Neural progenitor cell (in vitro differentiated cells): ENCODE measurements at regions not wholly inside any gene's neighbourhood (a gene's known extent, or its start where the extent isn't known, plus 50 kb on each side); places are given as distances from the start of the nearest gene placed in this dataset.

Source experiments
- DNase-seq: peaks from one replicate; pipeline ENCODE4 v3.0.0-alpha.2; 2016; ENCODE audit warnings: low spot score
- H2AFZ ChIP-seq: fragments of 200-600 bp; sonication (generic); replicated peaks from 2 replicates; pipeline ENCODE4 v1.6.1; 2016; ENCODE audit warnings: antibody characterized with exemption
- H3F3A ChIP-seq: fragments of 200-600 bp; sonication (generic); 2 replicates; pipeline ENCODE4 v1.6.1; 2016; ENCODE audit warnings: antibody characterized with exemption, low read depth
- H3K27ac ChIP-seq: fragments of 200-600 bp; sonication (generic); 2 replicates; pipeline ENCODE4 v1.5.1; 2016; ENCODE audit warnings: mild to moderate bottlenecking
- H3K27me3 ChIP-seq: fragments of 200-600 bp; sonication (generic); 2 replicates; pipeline ENCODE4 v1.6.1; 2016; ENCODE audit warnings: mild to moderate bottlenecking, moderate library complexity
- H3K36me3 ChIP-seq: fragments of 200-600 bp; sonication (generic); 2 replicates; pipeline ENCODE4 v1.5.1; 2016
- H3K4me1 ChIP-seq: fragments of 200-600 bp; sonication (generic); 2 replicates; pipeline ENCODE4 v1.6.1; 2016; ENCODE audit warnings: mixed run types
- H3K4me2 ChIP-seq: fragments of 200-600 bp; sonication (generic); 2 replicates; pipeline ENCODE4 v1.6.1; 2016
- H3K4me3 ChIP-seq: fragments of 200-600 bp; sonication (generic); 2 replicates; pipeline ENCODE4 v1.5.1; 2016
- H3K79me2 ChIP-seq: fragments of 200-600 bp; sonication (generic); 2 replicates; pipeline ENCODE4 v1.6.1; 2016; ENCODE audit warnings: low read depth
- H3K9ac ChIP-seq: fragments of 200-600 bp; sonication (generic); 2 replicates; pipeline ENCODE4 v1.6.1; 2016
- H3K9me3 ChIP-seq: fragments of 200-600 bp; sonication (generic); 2 replicates; pipeline ENCODE4 v1.5.1; 2016; ENCODE audit warnings: low read depth
- H4K20me1 ChIP-seq: fragments of 200-600 bp; sonication (generic); 2 replicates; pipeline ENCODE4 v1.6.1; 2016; ENCODE audit warnings: low read depth
- H3K27ac Mint-ChIP-seq: 3 replicates; pipeline ENCODE4 v1.8.0; 2021; ENCODE audit warnings: mixed read lengths
- H3K27me3 Mint-ChIP-seq: 2 replicates; pipeline ENCODE4 v1.8.0; 2022; ENCODE audit warnings: low read depth, mild to moderate bottlenecking, inconsistent platforms, moderate library complexity, mixed read lengths; ENCODE audit not compliant: insufficient read depth
- H3K36me3 Mint-ChIP-seq: 3 replicates; pipeline ENCODE4 v1.8.0; 2021; ENCODE audit warnings: mixed read lengths
- H3K4me1 Mint-ChIP-seq: 3 replicates; pipeline ENCODE4 v1.8.0; 2021; ENCODE audit warnings: mixed read lengths
- H3K4me3 Mint-ChIP-seq: 3 replicates; pipeline ENCODE4 v1.8.0; 2021; ENCODE audit warnings: mild to moderate bottlenecking, moderate library complexity, mixed read lengths
- H3K9me3 Mint-ChIP-seq: 3 replicates; pipeline ENCODE4 v1.8.0; 2020; ENCODE audit warnings: mixed read lengths
- EZH2 ChIP-seq: fragments of 200-600 bp; sonication (generic); IDR thresholded peaks from 2 replicates; pipeline ENCODE4 v1.6.1; 2017; ENCODE audit warnings: antibody characterized with exemption, mild to moderate bottlenecking, moderate library complexity
- EZH2phosphoT487 ChIP-seq: fragments of 200-600 bp; sonication (generic); IDR thresholded peaks from 2 replicates; pipeline ENCODE4 v1.6.1; 2017; ENCODE audit warnings: antibody characterized with exemption
- TF ChIP-seq, protein P1 (sequence below): fragments of 200-600 bp; sonication (generic); IDR thresholded peaks from 2 replicates; pipeline ENCODE4 v1.5.1; 2017; ENCODE audit warnings: antibody characterized with exemption, mild to moderate bottlenecking

GRCh38 chr17:72030067-72030899 is 90.5 kb upstream of the SOX9 start:
- peak overlapping the region; percentile 93 for H2AFZ ChIP-seq
- H3K27ac Mint-ChIP-seq: peak overlapping the region; percentile 97
- H3K27me3 ChIP-seq: no peaks in the 10 kb centered on the region
- H3K79me2 ChIP-seq: no peaks in the 10 kb centered on the region
- peak; percentile 83 for DNase-seq
- H3K4me1 Mint-ChIP-seq: peaks cover 74% of the 10 kb centered on the region
- no peak for TF ChIP-seq EZH2phosphoT487
- TF ChIP-seq, protein P1, sequence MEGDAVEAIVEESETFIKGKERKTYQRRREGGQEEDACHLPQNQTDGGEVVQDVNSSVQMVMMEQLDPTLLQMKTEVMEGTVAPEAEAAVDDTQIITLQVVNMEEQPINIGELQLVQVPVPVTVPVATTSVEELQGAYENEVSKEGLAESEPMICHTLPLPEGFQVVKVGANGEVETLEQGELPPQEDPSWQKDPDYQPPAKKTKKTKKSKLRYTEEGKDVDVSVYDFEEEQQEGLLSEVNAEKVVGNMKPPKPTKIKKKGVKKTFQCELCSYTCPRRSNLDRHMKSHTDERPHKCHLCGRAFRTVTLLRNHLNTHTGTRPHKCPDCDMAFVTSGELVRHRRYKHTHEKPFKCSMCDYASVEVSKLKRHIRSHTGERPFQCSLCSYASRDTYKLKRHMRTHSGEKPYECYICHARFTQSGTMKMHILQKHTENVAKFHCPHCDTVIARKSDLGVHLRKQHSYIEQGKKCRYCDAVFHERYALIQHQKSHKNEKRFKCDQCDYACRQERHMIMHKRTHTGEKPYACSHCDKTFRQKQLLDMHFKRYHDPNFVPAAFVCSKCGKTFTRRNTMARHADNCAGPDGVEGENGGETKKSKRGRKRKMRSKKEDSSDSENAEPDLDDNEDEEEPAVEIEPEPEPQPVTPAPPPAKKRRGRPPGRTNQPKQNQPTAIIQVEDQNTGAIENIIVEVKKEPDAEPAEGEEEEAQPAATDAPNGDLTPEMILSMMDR: peak; percentile 53
- H3K36me3 ChIP-seq: no peaks in the 10 kb centered on the region
- H3K4me1 ChIP-seq: peaks cover 43% of the 10 kb centered on the region
- H3K9me3 Mint-ChIP-seq: no peaks in the 10 kb centered on the region
- H3K36me3 Mint-ChIP-seq: no peaks in the 10 kb centered on the region
- H3K27ac ChIP-seq: no peak overlapping the region
- H3K4me2 ChIP-seq: peak overlapping the region; percentile 73
- H4K20me1 ChIP-seq: no peaks in the 10 kb centered on the region
- H3K27me3 Mint-ChIP-seq: peaks cover 2% of the 10 kb centered on the region
- no peaks in the 10 kb centered on the region for H3K9me3 ChIP-seq
- H3F3A ChIP-seq: peaks cover 32% of the 10 kb centered on the region
- H3K4me3 ChIP-seq: peak overlapping the region; percentile 33
- peak overlapping the region; percentile 86 for H3K4me3 Mint-ChIP-seq
- no peak overlapping the region for H3K9ac ChIP-seq

GRCh38 chr17:72031219-72031884 is 89.5 kb upstream of the SOX9 start:
- H3K4me1 Mint-ChIP-seq: peaks cover 77% of the 10 kb centered on the region
- Histone ChIP-seq H2AFZ (no peak overlapping the region), H3K4me3 (no peak overlapping the region), H3K36me3 (no peaks in the 10 kb centered on the region), H3K79me2 (no peaks in the 10 kb centered on the region), H3K4me2 (peak overlapping the region; percentile 73), H3K4me1 (peaks cover 41% of the 10 kb centered on the region), H3K9ac (no peak overlapping the region), H3K27ac (no peak overlapping the region), H4K20me1 (no peaks in the 10 kb centered on the region), H3F3A (peaks cover 32% of the 10 kb centered on the region), H3K9me3 (no peaks in the 10 kb centered on the region), H3K27me3 (no peaks in the 10 kb centered on the region)
- H3K9me3 Mint-ChIP-seq: peaks cover 2% of the 10 kb centered on the region
- H3K27me3 Mint-ChIP-seq: peaks cover 2% of the 10 kb centered on the region
- DNase-seq: no peak
- H3K4me3 Mint-ChIP-seq: peak overlapping the region; percentile 86
- H3K36me3 Mint-ChIP-seq: no peaks in the 10 kb centered on the region
- TF ChIP-seq, protein P1: no peak
- TF ChIP-seq EZH2phosphoT487 (no peak), EZH2 (no peak)
- peak overlapping the region; percentile 38 for H3K27ac Mint-ChIP-seq

DNA sequence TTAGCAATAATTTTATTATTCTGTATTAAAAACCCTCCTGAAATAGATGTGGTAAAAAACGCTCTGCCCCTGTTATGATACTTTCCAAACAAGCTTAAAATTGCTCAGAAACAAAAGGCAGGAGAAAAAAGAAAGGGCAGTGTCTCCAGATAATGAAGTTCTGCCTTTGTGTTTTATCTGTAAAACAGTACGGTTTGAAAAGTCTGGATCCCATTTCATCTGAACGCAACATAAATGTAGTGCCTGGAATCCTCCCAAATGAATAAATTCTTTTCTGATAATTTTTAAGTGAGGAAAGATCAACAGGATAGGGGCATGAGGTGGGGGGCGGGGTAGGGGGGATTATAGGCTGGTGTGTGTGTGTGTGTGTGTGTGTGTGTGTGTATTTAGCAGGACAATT is 87.5 kb upstream of the SOX9 start:
- TF ChIP-seq EZH2phosphoT487 (no peak), EZH2 (no peak)
- TF ChIP-seq, protein P1: no peak
- Histone ChIP-seq H3K79me2 (no peaks in the 10 kb centered on the region), H3K27ac (no peak overlapping the region), H3K9me3 (no peaks in the 10 kb centered on the region), H3K27me3 (no peaks in the 10 kb centered on the region), H2AFZ (no peak overlapping the region), H3K4me2 (no peak overlapping the region), H3K9ac (no peak overlapping the region), H3K36me3 (no peaks in the 10 kb centered on the region), H3K4me1 (peaks cover 33% of the 10 kb centered on the region), H4K20me1 (no peaks in the 10 kb centered on the region), H3K4me3 (no peak overlapping the region), H3F3A (peaks cover 32% of the 10 kb centered on the region)
- H3K27ac Mint-ChIP-seq: no peak overlapping the region
- H3K4me3 Mint-ChIP-seq: no peak overlapping the region
- no peak for DNase-seq
- peaks cover 2% of the 10 kb centered on the region for H3K27me3 Mint-ChIP-seq
- peaks cover 68% of the 10 kb centered on the region for H3K4me1 Mint-ChIP-seq
- H3K9me3 Mint-ChIP-seq: peaks cover 2% of the 10 kb centered on the region
- H3K36me3 Mint-ChIP-seq: no peaks in the 10 kb centered on the region
